DND-41 (cell line): ENCODE measurements at regions not wholly inside any gene's neighbourhood (a gene's known extent, or its start where the extent isn't known, plus 50 kb on each side); places are given as distances from the start of the nearest gene placed in this dataset.

Experiments used
- CTCF ChIP-seq: IDR thresholded peaks from 2 replicates; pipeline ENCODE4 v1.5.1; 2012; ENCODE audit warnings: borderline replicate concordance, low read length, moderate library complexity, mild to moderate bottlenecking; ENCODE audit not compliant: poor library complexity, severe bottlenecking; ENCODE audit errors: extremely low read depth
- EZH2 ChIP-seq: IDR thresholded peaks from 3 replicates; pipeline ENCODE4 v1.6.1; 2012; ENCODE audit warnings: borderline replicate concordance, low read depth, mild to moderate bottlenecking, moderate library complexity, low read length, inconsistent platforms; ENCODE audit not compliant: severe bottlenecking

GRCh38 chr6:6723361-6723760 is 134.8 kb downstream of the LY86 start:
- no peak for TF ChIP-seq CTCF
- TF ChIP-seq EZH2 = no peak
